ENCODE measurements at regions not wholly inside any gene's neighbourhood (a gene's known extent, or its start where the extent isn't known, plus 50 kb on each side); places are given as distances from the start of the nearest gene placed in this dataset.

DNA sequence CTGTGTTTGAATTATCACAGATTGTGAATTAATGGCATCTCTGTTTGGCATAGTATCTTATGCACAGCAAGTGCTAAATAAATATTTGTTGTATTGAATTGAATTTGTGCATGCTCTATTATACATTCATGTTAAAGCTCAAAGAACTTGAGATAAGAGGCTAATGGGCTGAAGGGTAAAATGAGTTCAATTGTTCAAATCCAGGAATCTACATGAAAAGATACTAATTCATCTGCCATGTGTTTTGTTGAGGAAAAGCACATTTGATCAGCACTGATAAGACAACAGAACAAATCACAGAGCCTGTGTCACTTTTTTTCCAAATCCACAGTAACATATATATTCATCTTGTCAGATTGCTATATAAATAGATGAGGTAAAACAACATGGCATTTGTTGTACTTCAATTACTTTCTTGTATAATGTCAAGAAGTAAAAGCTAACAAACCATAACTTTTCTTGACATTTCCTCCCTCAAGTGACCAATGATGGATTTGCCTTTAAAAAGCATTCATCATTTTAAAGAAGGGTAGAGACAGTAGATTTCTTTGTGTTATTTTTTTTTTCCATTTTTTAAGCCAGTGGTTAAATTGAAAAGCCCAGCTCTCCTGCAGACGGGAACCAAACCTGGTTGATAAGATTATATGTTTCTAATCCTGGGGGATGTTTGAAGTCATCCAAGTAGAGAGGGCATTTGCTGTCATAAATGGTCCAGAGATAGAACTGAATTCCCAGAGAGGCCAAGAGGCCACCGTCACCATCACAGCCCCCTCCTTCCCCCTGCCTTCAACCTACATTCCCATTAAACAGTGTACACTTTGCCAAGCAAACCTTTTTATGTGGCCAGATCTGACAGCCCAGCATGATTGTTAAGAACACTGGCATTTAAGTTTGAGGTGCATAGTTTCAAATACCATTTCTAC is 123.0 kb downstream of the CHD9NB start:
- no peak for TF ChIP-seq CTCF (IDR thresholded peaks at IDR 0.05)
- no peak for TF ChIP-seq POLR2AphosphoS5 (IDR thresholded peaks at IDR 0.05)
- no peak for TF ChIP-seq EP300 (IDR thresholded peaks at IDR 0.05; ENCODE audit: low read depth)
- TF ChIP-seq POLR2A (IDR thresholded peaks at IDR 0.05), result no peak

Data from transverse colon (tissue), 4 donors.